ENCODE measurements at regions not wholly inside any gene's neighbourhood (a gene's known extent, or its start where the extent isn't known, plus 50 kb on each side); places are given as distances from the start of the nearest gene placed in this dataset.
"Not testable (repeated sequence)": the region's sequence is repeated elsewhere in the genome, so short reads cannot be mapped to it uniquely, and the experiment has no call there.

- Histone ChIP-seq H3K4me1 (no peaks in the 10 kb centered on the region), H3K9me3 (no peaks in the 10 kb centered on the region), H3K27ac (no peak overlapping the region), H3K36me3 (no peaks in the 10 kb centered on the region), H3K4me3 (no peak overlapping the region), H3K27me3 (no peaks in the 10 kb centered on the region)
- ATAC-seq, result no peak
- WGBS, 2 donors, result 96 to 99% methylated on average over 10 of the region's 10 CpGs
- DNase-seq, result no peak
- intact Hi-C loops (cut with DNase I), result no loop called here
- TF ChIP-seq CTCF (IDR thresholded peaks at IDR 0.05), result no peak
Measured at GRCh38 chr12:90706036-90706435, 248.9 kb downstream of the CCER1 start.

GRCh38 chr12:90695415-90695814 lies 259.6 kb downstream of the CCER1 start:
- Histone ChIP-seq H3K27me3 (no peaks in the 10 kb centered on the region), H3K4me3 (no peak overlapping the region), H3K4me1 (no peaks in the 10 kb centered on the region), H3K9me3 (no peaks in the 10 kb centered on the region), H3K36me3 (no peaks in the 10 kb centered on the region), H3K27ac (no peak overlapping the region)
- DNase-seq (no peak), ATAC-seq (no peak)
- WGBS, 2 donors, result 82 to 89% methylated on average over 2 of the region's 2 CpGs
- peak in 7 of 9 donors; percentile 6 to 40 (median 31) for TF ChIP-seq CTCF (IDR thresholded peaks at IDR 0.05)
- intact Hi-C loops (cut with DNase I), result loop anchor here in 3 of 10 donors (10.0 kb wide), 2 partner anchors 159 to 209 kb away; no protein-coding TSS in a partner anchor

GRCh38 chr12:90690120-90690519 lies 264.9 kb downstream of the CCER1 start:
- ATAC-seq, result no peak
- no peak for TF ChIP-seq CTCF (IDR thresholded peaks at IDR 0.05)
- intact Hi-C loops (cut with DNase I), result loop anchor here in 3 of 10 donors (10.0 kb wide), 2 partner anchors 165 to 215 kb away; no protein-coding TSS in a partner anchor
- no peaks in the 10 kb centered on the region for H3K36me3 ChIP-seq
- no peak overlapping the region for H3K27ac ChIP-seq
- 26 to 44% methylated on average over 1 of the region's 1 CpG for WGBS, 2 donors
- no peaks in the 10 kb centered on the region for H3K27me3 ChIP-seq
- H3K4me1 ChIP-seq, result no peaks in the 10 kb centered on the region
- no peak overlapping the region for H3K4me3 ChIP-seq
- DNase-seq, result no peak
- H3K9me3 ChIP-seq, result no peaks in the 10 kb centered on the region

- ATAC-seq; intact Hi-C loops (cut with DNase I); H3K27me3 ChIP-seq; H3K9me3 ChIP-seq; H3K36me3 ChIP-seq; H3K4me1 ChIP-seq; H3K27ac ChIP-seq; H3K4me3 ChIP-seq; DNase-seq: not testable (repeated sequence)
Measured at GRCh38 chr12:90687682-90688081, 267.3 kb downstream of the CCER1 start.

GRCh38 chr12:90683871-90684270 lies 271.1 kb downstream of the CCER1 start:
- DNase-seq (no peak), ATAC-seq (no peak)
- Histone ChIP-seq H3K36me3 (no peaks in the 10 kb centered on the region), H3K27me3 (no peaks in the 10 kb centered on the region), H3K27ac (no peak overlapping the region), H3K4me3 (no peak overlapping the region), H3K9me3 (no peaks in the 10 kb centered on the region), H3K4me1 (no peaks in the 10 kb centered on the region)
- no peak for TF ChIP-seq CTCF (IDR thresholded peaks at IDR 0.05)
- intact Hi-C loops (cut with DNase I), result no loop called here
- 91 to 97% methylated on average over 3 of the region's 3 CpGs for WGBS, 2 donors

Measured in heart right ventricle (tissue), 16 donors.